ENCODE measurements at regions not wholly inside any gene's neighbourhood (a gene's known extent, or its start where the extent isn't known, plus 50 kb on each side); places are given as distances from the start of the nearest gene placed in this dataset.

DNA sequence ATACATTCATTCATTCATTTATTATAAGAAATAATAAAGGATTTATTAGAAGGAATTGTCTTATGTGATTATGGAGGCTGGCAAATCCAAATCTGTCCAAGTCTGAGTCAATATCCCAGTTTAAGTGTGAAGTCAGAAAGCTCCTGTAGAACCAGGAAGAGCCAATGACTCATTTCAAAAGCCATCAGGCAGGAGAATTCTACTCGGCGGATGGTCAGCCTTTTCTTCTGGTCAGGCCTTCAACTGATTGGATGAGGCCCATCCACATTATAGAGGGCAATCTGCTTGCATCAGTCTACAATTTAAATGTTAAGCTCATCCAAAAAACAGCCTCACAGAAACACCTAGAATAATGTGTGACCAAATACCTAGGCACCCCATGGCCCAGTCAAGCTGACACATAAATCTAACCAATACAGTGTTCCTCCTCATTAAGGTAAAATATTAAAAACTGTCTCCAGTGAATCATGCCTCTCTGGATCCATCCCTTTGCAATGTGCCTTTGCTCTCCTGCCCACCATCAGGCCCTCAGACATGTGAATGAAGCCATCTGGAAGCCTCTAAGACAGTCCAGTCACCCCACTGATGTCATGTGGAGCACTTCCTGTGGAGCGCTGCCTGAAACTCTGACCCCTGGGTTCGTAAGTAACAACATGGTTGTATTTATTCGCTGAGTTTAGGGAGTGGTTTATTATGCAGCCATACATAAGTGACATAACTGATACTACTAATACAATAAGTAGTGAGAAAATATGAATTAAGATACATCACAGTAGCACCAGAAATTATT is 69.2 kb upstream of the WSB1 start:
- Histone ChIP-seq H3K9me3 (no peaks in the 10 kb centered on the region), H3K36me3 (no peaks in the 10 kb centered on the region), H3K27me3 (peaks cover 0 to 3% (median 0%) of the 10 kb centered on the region in 4 donors), H3K4me3 (no peak overlapping the region), H3K27ac (no peak overlapping the region), H3K4me1 (no peaks in the 10 kb centered on the region)
- no peak for DNase-seq
- TF ChIP-seq CTCF (IDR thresholded peaks at IDR 0.05) (no peak), POLR2A (IDR thresholded peaks at IDR 0.05) (no peak)
- intact Hi-C loops (cut with DNase I): no loop called here
- 66 to 69% methylated on average over 5 of the region's 5 CpGs for WGBS, 2 donors

DNA sequence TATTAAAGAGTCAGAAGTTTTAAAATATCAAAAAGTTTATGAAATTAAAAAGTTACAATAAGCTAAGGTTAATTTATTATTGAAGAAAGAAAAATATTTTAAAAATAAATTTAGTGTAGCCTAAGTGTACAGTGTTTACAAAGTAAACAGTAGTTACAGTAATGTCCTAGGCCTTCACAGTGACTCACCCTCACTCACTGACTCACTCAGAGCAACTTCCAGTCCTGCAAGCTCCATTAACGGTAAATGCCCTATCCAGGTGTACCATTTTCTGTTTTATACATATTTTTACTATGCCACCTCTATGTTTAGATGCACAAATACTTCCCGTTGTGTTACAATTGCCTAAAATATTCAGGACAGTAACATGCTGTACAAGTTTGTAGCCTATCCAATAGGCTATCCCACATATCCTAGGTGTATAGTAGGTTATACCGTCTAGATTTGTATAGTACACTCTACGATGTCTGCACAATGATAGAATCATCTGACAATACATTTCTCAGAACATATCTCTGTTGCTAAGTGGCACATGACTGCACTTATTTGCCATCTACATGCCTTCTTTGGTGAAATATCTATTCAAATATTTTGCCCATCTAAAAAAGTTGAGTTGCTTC is 67.2 kb upstream of the WSB1 start:
- Histone ChIP-seq H3K4me1 (no peaks in the 10 kb centered on the region), H3K4me3 (no peak overlapping the region), H3K36me3 (no peaks in the 10 kb centered on the region), H3K27me3 (no peaks in the 10 kb centered on the region), H3K27ac (no peak overlapping the region), H3K9me3 (no peaks in the 10 kb centered on the region)
- intact Hi-C loops (cut with DNase I): no loop called here
- DNase-seq: no peak
- 65 to 67% methylated on average over 4 of the region's 4 CpGs for WGBS, 2 donors
- TF ChIP-seq CTCF (IDR thresholded peaks at IDR 0.05) (no peak), POLR2A (IDR thresholded peaks at IDR 0.05) (no peak)

DNA sequence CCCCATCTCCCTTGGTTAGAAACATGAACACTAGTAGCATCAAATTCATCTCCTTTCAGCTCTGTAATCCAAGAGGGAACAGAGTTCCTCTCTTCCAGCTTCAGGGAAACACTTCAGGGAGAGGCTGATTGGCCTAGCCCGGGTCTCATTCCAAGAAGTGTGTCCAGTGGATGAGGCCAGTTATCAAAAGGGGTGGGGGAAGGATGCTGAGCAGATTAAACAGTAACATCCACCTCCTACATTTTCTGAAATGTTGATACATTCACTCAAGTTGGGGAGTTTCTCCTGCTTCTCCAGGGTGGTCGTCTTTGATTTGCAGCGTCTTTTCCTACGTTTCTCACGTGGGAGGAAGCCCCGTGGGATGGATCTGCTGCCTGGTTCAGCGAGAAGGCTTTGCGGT is 62.9 kb upstream of the WSB1 start:
- no peak for DNase-seq
- Histone ChIP-seq H3K9me3 (no peaks in the 10 kb centered on the region), H3K4me3 (no peak overlapping the region), H3K27me3 (no peaks in the 10 kb centered on the region), H3K4me1 (no peaks in the 10 kb centered on the region), H3K36me3 (no peaks in the 10 kb centered on the region), H3K27ac (no peak overlapping the region)
- intact Hi-C loops (cut with DNase I): no loop called here
- TF ChIP-seq CTCF (IDR thresholded peaks at IDR 0.05): no peak
- no peak for TF ChIP-seq POLR2A (IDR thresholded peaks at IDR 0.05)
- 73 to 83% methylated on average over 3 to 8 of the region's 8 CpGs for WGBS, 2 donors

DNA sequence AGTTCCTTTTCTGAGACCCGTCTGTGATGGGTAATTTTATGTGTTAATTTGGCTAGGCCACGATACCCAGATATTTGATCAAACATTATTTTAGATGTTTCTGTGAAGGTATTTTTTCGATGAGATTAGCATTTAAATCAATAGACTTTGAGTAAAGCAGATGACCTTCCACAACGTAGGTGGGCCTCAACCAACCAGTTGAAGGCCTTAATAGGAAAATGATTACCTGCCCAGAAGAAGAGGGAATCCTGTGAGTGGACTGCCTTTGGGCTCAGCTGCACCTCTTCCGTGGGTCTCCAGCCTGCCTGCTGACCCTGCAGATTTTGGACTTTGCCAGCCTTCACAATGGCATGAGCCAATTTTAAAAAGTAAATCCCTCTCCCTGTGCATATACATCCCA is 61.6 kb upstream of the WSB1 start:
- intact Hi-C loops (cut with DNase I): no loop called here
- WGBS, 2 donors: 87 to 91% methylated on average over 5 of the region's 5 CpGs
- no peaks in the 10 kb centered on the region for H3K9me3 ChIP-seq
- no peaks in the 10 kb centered on the region for H3K36me3 ChIP-seq
- peaks cover 0 to 9% (median 0%) of the 10 kb centered on the region in 3 donors for H3K4me1 ChIP-seq
- TF ChIP-seq CTCF (IDR thresholded peaks at IDR 0.05) (no peak), POLR2A (IDR thresholded peaks at IDR 0.05) (no peak)
- H3K4me3 ChIP-seq: no peak overlapping the region
- DNase-seq: no peak
- H3K27me3 ChIP-seq: no peaks in the 10 kb centered on the region
- no peak overlapping the region for H3K27ac ChIP-seq

- no peak for DNase-seq
- Histone ChIP-seq H3K9me3 (no peaks in the 10 kb centered on the region), H3K27ac (no peak overlapping the region), H3K27me3 (no peaks in the 10 kb centered on the region), H3K4me3 (no peak overlapping the region), H3K36me3 (no peaks in the 10 kb centered on the region), H3K4me1 (peaks cover 0 to 11% (median 0%) of the 10 kb centered on the region in 3 donors)
- intact Hi-C loops (cut with DNase I): no loop called here
- 67 to 100% methylated on average over 1 to 2 of the region's 3 CpGs for WGBS, 2 donors
- TF ChIP-seq CTCF (IDR thresholded peaks at IDR 0.05): no peak
- no peak for TF ChIP-seq POLR2A (IDR thresholded peaks at IDR 0.05)
Measured at GRCh38 chr17:27233059-27233458, 60.9 kb upstream of the WSB1 start.
